HEK293 (cell line): ENCODE measurements at regions not wholly inside any gene's neighbourhood (a gene's known extent, or its start where the extent isn't known, plus 50 kb on each side); places are given as distances from the start of the nearest gene placed in this dataset.

Experiments
- GLI2 ChIP-seq: fragments of 450-650 bp; formaldehyde crosslinking; IDR thresholded peaks from 2 replicates; pipeline ENCODE4; 2017; ENCODE audit warnings: missing biosample characterization, missing genetic modification characterization, low read depth, borderline replicate concordance
- GLIS2 ChIP-seq: fragments of 450-650 bp; formaldehyde crosslinking; IDR thresholded peaks from 2 replicates; pipeline ENCODE4 v1.5.1; 2016; ENCODE audit warnings: missing biosample characterization, missing genetic modification characterization
- MYNN ChIP-seq: fragments of 450-650 bp; formaldehyde crosslinking; IDR thresholded peaks from 2 replicates; pipeline ENCODE4 v1.5.1; 2016; ENCODE audit warnings: missing biosample characterization, missing genetic modification characterization, borderline replicate concordance
- PRDM4 ChIP-seq: fragments of 450-650 bp; formaldehyde crosslinking; IDR thresholded peaks from 2 replicates; pipeline ENCODE4 v1.5.1; 2017; ENCODE audit warnings: missing biosample characterization, missing genetic modification characterization
- SCRT2 ChIP-seq: fragments of 450-650 bp; formaldehyde crosslinking; IDR thresholded peaks from 2 replicates; pipeline ENCODE4 v1.5.1; 2016; ENCODE audit warnings: missing biosample characterization, missing genetic modification characterization
- YY1 ChIP-seq: fragments of 450-650 bp; formaldehyde crosslinking; IDR thresholded peaks from 2 replicates; pipeline ENCODE4 v1.5.1; 2018; ENCODE audit warnings: missing biosample characterization, missing genetic modification characterization
- ZNF121 ChIP-seq: fragments of 450-650 bp; formaldehyde crosslinking; IDR thresholded peaks from 2 replicates; pipeline ENCODE4 v1.5.1; 2016; ENCODE audit warnings: missing biosample characterization, missing genetic modification characterization
- ZNF24 ChIP-seq: fragments of 450-650 bp; formaldehyde crosslinking; IDR thresholded peaks from 2 replicates; pipeline ENCODE4 v1.5.1; 2016; ENCODE audit warnings: missing biosample characterization, missing genetic modification characterization
- ZNF350 ChIP-seq: fragments of 450-650 bp; formaldehyde crosslinking; IDR thresholded peaks from 2 replicates; pipeline ENCODE4 v1.5.0; 2017; ENCODE audit warnings: missing biosample characterization, mild to moderate bottlenecking, missing genetic modification characterization
- ZNF501 ChIP-seq: fragments of 450-650 bp; formaldehyde crosslinking; IDR thresholded peaks from 2 replicates; pipeline ENCODE4 v1.5.1; 2016; ENCODE audit warnings: missing biosample characterization, missing genetic modification characterization
- ZNF558 ChIP-seq: fragments of 450-650 bp; formaldehyde crosslinking; IDR thresholded peaks from 2 replicates; pipeline ENCODE4 v1.5.1; 2016; ENCODE audit warnings: missing biosample characterization, missing genetic modification characterization
- ZNF692 ChIP-seq: fragments of 450-650 bp; formaldehyde crosslinking; IDR thresholded peaks from 2 replicates; pipeline ENCODE4 v1.5.1; 2016; ENCODE audit warnings: missing biosample characterization, missing genetic modification characterization
- TF ChIP-seq, protein P1 (sequence below): fragments of 450-650 bp; formaldehyde crosslinking; IDR thresholded peaks from 2 replicates; pipeline ENCODE4 v1.5.1; 2016; ENCODE audit warnings: missing biosample characterization, missing genetic modification characterization

- TF ChIP-seq, protein P1, sequence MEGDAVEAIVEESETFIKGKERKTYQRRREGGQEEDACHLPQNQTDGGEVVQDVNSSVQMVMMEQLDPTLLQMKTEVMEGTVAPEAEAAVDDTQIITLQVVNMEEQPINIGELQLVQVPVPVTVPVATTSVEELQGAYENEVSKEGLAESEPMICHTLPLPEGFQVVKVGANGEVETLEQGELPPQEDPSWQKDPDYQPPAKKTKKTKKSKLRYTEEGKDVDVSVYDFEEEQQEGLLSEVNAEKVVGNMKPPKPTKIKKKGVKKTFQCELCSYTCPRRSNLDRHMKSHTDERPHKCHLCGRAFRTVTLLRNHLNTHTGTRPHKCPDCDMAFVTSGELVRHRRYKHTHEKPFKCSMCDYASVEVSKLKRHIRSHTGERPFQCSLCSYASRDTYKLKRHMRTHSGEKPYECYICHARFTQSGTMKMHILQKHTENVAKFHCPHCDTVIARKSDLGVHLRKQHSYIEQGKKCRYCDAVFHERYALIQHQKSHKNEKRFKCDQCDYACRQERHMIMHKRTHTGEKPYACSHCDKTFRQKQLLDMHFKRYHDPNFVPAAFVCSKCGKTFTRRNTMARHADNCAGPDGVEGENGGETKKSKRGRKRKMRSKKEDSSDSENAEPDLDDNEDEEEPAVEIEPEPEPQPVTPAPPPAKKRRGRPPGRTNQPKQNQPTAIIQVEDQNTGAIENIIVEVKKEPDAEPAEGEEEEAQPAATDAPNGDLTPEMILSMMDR (tag by site-specific recombination): no peak
- no peak for TF ChIP-seq ZNF558 (tag by site-specific recombination)
- TF ChIP-seq GLI2 (tag by site-specific recombination): no peak
- no peak for TF ChIP-seq ZNF350 (tag by site-specific recombination)
- no peak for TF ChIP-seq ZNF692 (tag by site-specific recombination)
- TF ChIP-seq ZNF24 (tag by site-specific recombination): no peak
- no peak for TF ChIP-seq MYNN (tag by site-specific recombination)
- TF ChIP-seq ZNF501 (tag by site-specific recombination): no peak
- no peak for TF ChIP-seq GLIS2 (tag by site-specific recombination)
- TF ChIP-seq SCRT2 (tag by site-specific recombination): no peak
- TF ChIP-seq ZNF121 (tag by site-specific recombination): no peak
- no peak for TF ChIP-seq YY1 (tag by site-specific recombination)
- TF ChIP-seq PRDM4 (tag by site-specific recombination): no peak
These were observed 67.9 kb upstream of the SNX9 start for GRCh38 chr6:157755032-157755745.
